ENCODE measurements at regions not wholly inside any gene's neighbourhood (a gene's known extent, or its start where the extent isn't known, plus 50 kb on each side); places are given as distances from the start of the nearest gene placed in this dataset.
"Not testable (repeated sequence)": the region's sequence is repeated elsewhere in the genome, so short reads cannot be mapped to it uniquely, and the experiment has no call there.

GRCh38 chr5:72692651-72693442 lies 123.6 kb upstream of the TNPO1 start:
- DNase-seq (ENCODE audit: low read depth), result no peak

- peak; percentile 6 for DNase-seq (ENCODE audit: low read depth)
Observed at GRCh38 chr5:72692231-72692637, 124.2 kb upstream of the TNPO1 start.

- no peak for DNase-seq (ENCODE audit: low read depth)
Observed at GRCh38 chr5:72691751-72692150, 124.7 kb upstream of the TNPO1 start.

- no peak for DNase-seq (ENCODE audit: low read depth)
Observed at GRCh38 chr5:72688916-72689315, 127.5 kb upstream of the TNPO1 start.

- no peak for DNase-seq (ENCODE audit: low read depth)
Observed at GRCh38 chr5:72687288-72687687, 129.2 kb upstream of the TNPO1 start.

- DNase-seq (ENCODE audit: low read depth), result no peak
Observed at GRCh38 chr5:72682561-72682960, 133.9 kb upstream of the TNPO1 start.

- no peak for DNase-seq (ENCODE audit: low read depth)
Observed at GRCh38 chr5:72681781-72682180, 134.7 kb upstream of the TNPO1 start.

- DNase-seq (ENCODE audit: low read depth), result no peak
Observed at GRCh38 chr5:72677447-72677846, 139.0 kb upstream of the TNPO1 start.

GRCh38 chr5:72676831-72677230 lies 139.6 kb upstream of the TNPO1 start:
- not testable (repeated sequence) for DNase-seq (ENCODE audit: low read depth)

- DNase-seq (ENCODE audit: low read depth), result no peak
Observed at GRCh38 chr5:72673623-72674022, 142.8 kb upstream of the TNPO1 start.

GRCh38 chr5:72673180-72673579 lies 143.3 kb upstream of the TNPO1 start:
- no peak for DNase-seq (ENCODE audit: low read depth)

- DNase-seq (ENCODE audit: low read depth), result no peak
Observed at GRCh38 chr5:72667708-72668107, 148.8 kb upstream of the TNPO1 start.

- no peak for DNase-seq (ENCODE audit: low read depth)
Observed at GRCh38 chr5:72662936-72663335, 153.5 kb upstream of the TNPO1 start.

GRCh38 chr5:72662305-72662704 lies 154.2 kb upstream of the TNPO1 start:
- no peak for DNase-seq (ENCODE audit: low read depth)

- peak; percentile 73 for DNase-seq (ENCODE audit: low read depth)
Observed at GRCh38 chr5:72661405-72661804, 154.2 kb upstream of the ZNF366 start.

GRCh38 chr5:72659726-72660125 lies 152.5 kb upstream of the ZNF366 start:
- no peak for DNase-seq (ENCODE audit: low read depth)

GRCh38 chr5:72658761-72659540 lies 151.7 kb upstream of the ZNF366 start:
- no peak for DNase-seq (ENCODE audit: low read depth)

- no peak for DNase-seq (ENCODE audit: low read depth)
Observed at GRCh38 chr5:72658161-72658560, 151.0 kb upstream of the ZNF366 start.

GRCh38 chr5:72656756-72657513 lies 149.7 kb upstream of the ZNF366 start:
- no peak for DNase-seq (ENCODE audit: low read depth)

GRCh38 chr5:72656331-72656730 lies 149.1 kb upstream of the ZNF366 start:
- DNase-seq (ENCODE audit: low read depth), result no peak

GRCh38 chr5:72654231-72654630 lies 147.0 kb upstream of the ZNF366 start:
- DNase-seq (ENCODE audit: low read depth), result no peak

GRCh38 chr5:72653586-72653985 lies 146.4 kb upstream of the ZNF366 start:
- peak; percentile 65 for DNase-seq (ENCODE audit: low read depth)

Measured in renal cortical epithelial cell (primary cell).